Activated B cell treated with CpG ODN at 0.5 μM for 24 hours (primary cell): ENCODE measurements at regions not wholly inside any gene's neighbourhood (a gene's known extent, or its start where the extent isn't known, plus 50 kb on each side); places are given as distances from the start of the nearest gene placed in this dataset.
A peak's percentile ranks its signal among the peaks of the same experiment; 100 is the strongest.

Source experiments
- ATAC-seq: fragments of 200-7000 bp; cut with Tn5 transposase; one replicate; pipeline ENCODE4 v1.10.0; 2021; ENCODE audit warnings: low read depth, mild to moderate bottlenecking, moderate library complexity
- CTCF ChIA-PET: fragments of 350-600 bp; sonication (Branson Sonifier 250); formaldehyde crosslinking; loops from one replicate; lab custom pipeline; 2021; ENCODE audit warnings: antibody characterized with exemption; lab: Charles Lee
- POLR2A ChIA-PET: fragments of 350-600 bp; sonication (Branson Sonifier 250); formaldehyde crosslinking; loops from one replicate; lab custom pipeline; 2021; ENCODE audit warnings: antibody characterized with exemption; lab: Charles Lee
- DNase-seq: peaks from one replicate; pipeline ENCODE4 v3.0.0; 2022
- H3K27ac Mint-ChIP-seq: one replicate; pipeline ENCODE4 v1.8.0; 2020; ENCODE audit warnings: mixed read lengths
- H3K27me3 Mint-ChIP-seq: one replicate; pipeline ENCODE4 v1.8.0; 2021; ENCODE audit warnings: mixed read lengths
- H3K36me3 Mint-ChIP-seq: one replicate; pipeline ENCODE4 v1.8.0; 2021; ENCODE audit warnings: low read depth, mixed read lengths
- H3K4me1 Mint-ChIP-seq: one replicate; pipeline ENCODE4 v1.8.0; 2021; ENCODE audit warnings: mixed read lengths
- H3K4me3 Mint-ChIP-seq: one replicate; pipeline ENCODE4 v1.8.0; 2020; ENCODE audit warnings: mild to moderate bottlenecking, mixed read lengths
- H3K9me3 Mint-ChIP-seq: one replicate; pipeline ENCODE4 v1.8.0; 2020; ENCODE audit warnings: mixed read lengths
- intact Hi-C: fragments of 100-400 bp; cut with micrococcal nuclease; formaldehyde crosslinking; loops from one replicate; pipeline ENCODE4 v1.15.1; 2024
- TF ChIP-seq, protein P1 (sequence below): fragments of 200-600 bp; IDR thresholded peaks from one replicate; pipeline ENCODE4 v1.8.0; 2022; ENCODE audit warnings: antibody characterized with exemption, mild to moderate bottlenecking

DNA sequence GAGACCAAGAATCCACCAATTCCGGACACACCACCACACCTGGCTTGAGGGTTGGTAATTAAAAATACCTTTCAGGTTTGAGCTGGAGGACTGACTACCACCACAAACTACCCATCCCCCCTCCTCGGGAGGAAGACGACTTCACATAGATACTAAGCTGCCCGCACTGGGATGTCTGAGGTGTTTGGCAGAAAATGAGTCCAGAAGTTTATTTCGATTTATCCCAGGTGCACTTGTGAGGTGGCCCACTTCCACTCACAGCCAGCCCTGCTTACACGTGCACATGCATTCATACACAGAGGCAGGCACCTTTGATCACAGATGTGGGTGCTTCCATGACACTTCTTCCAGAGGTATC, 187.1 kb downstream of the ID4 start:
- Mint-ChIP-seq H3K36me3 (no peaks in the 10 kb centered on the region), H3K4me3 (peak overlapping the region; percentile 36), H3K9me3 (no peaks in the 10 kb centered on the region), H3K27ac (no peak overlapping the region), H3K27me3 (peaks cover 27% of the 10 kb centered on the region), H3K4me1 (peaks cover 14% of the 10 kb centered on the region)
- TF ChIP-seq, protein P1, sequence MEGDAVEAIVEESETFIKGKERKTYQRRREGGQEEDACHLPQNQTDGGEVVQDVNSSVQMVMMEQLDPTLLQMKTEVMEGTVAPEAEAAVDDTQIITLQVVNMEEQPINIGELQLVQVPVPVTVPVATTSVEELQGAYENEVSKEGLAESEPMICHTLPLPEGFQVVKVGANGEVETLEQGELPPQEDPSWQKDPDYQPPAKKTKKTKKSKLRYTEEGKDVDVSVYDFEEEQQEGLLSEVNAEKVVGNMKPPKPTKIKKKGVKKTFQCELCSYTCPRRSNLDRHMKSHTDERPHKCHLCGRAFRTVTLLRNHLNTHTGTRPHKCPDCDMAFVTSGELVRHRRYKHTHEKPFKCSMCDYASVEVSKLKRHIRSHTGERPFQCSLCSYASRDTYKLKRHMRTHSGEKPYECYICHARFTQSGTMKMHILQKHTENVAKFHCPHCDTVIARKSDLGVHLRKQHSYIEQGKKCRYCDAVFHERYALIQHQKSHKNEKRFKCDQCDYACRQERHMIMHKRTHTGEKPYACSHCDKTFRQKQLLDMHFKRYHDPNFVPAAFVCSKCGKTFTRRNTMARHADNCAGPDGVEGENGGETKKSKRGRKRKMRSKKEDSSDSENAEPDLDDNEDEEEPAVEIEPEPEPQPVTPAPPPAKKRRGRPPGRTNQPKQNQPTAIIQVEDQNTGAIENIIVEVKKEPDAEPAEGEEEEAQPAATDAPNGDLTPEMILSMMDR = no peak
- POLR2A ChIA-PET = no interaction called here
- intact Hi-C loops = no loop called here
- ATAC-seq (no peak), DNase-seq (no peak)
- CTCF ChIA-PET = no interaction called here

DNA sequence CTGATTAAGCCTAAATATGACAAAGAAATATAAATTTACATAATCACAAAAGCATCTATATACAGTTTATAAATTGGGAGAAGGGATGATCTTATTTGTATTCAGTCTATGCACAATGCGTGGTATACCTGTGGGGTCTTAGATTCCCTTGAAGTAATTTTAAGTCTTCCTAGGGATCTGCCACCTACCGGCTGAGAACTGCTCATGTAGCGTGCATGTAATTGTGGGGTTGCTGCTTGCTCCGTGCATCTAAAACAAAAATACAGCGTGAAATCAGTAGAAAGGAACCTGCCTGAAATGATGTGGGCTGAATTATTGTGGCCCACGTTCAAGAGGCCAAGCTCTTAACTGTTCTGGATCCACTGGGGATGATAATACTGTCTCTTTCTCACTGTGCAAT, 187.3 kb downstream of the MBOAT1 start:
- Mint-ChIP-seq H3K4me3 (no peak overlapping the region), H3K9me3 (no peaks in the 10 kb centered on the region), H3K4me1 (peaks cover 14% of the 10 kb centered on the region), H3K36me3 (no peaks in the 10 kb centered on the region), H3K27me3 (peaks cover 23% of the 10 kb centered on the region), H3K27ac (no peak overlapping the region)
- DNase-seq (no peak), ATAC-seq (no peak)
- intact Hi-C loops = no loop called here
- CTCF ChIA-PET = no interaction called here
- POLR2A ChIA-PET = no interaction called here
- TF ChIP-seq, protein P1 = no peak

DNA sequence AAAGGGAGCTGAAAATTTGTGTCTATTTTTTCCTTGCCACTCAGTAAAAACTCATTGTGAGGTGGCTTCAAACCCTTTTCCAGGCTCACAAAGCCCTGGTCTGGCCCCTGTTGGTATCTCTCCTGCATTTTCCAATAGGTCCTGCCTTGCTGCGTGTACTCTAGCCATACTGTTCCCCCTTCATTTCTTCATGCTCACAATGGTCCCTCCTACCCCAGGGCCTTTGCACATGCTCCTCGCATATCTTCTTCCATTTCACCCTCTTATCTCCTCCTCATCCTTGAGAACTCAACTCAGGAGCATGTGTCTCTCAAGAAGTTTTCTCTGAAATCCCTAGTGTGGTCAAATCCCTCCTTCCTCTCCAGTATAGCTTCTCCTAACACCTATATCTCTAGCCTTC, 186.6 kb downstream of the MBOAT1 start:
- Mint-ChIP-seq H3K4me1 (peaks cover 14% of the 10 kb centered on the region), H3K36me3 (no peaks in the 10 kb centered on the region), H3K4me3 (no peak overlapping the region), H3K9me3 (no peaks in the 10 kb centered on the region), H3K27me3 (peaks cover 23% of the 10 kb centered on the region), H3K27ac (no peak overlapping the region)
- CTCF ChIA-PET = no interaction called here
- TF ChIP-seq, protein P1 = no peak
- intact Hi-C loops = no loop called here
- POLR2A ChIA-PET = interaction anchor here (0.6 kb wide), 1 partner anchor 24 kb away, joined by 3 read pairs; no protein-coding TSS in a partner anchor
- ATAC-seq (no peak), DNase-seq (no peak)

DNA sequence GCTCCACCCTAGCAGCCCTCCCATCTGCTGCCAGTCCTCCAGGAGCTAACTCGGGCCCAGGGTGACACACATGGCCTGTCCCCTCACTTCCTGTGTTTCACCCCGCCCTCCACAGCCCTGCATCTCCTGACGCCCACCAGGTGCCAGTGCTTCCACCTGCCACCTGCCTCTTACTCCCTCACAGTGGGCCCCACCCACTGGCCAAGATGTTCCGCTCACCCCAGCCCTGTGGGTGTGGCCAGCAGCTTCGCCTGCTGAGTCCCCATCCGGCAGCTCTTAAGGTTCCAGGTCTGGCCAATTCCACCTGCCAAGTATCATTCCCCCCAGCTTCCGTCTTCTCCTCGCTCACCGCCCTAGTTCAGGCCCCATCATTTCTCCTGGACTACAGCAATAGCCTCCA, 184.1 kb downstream of the MBOAT1 start:
- intact Hi-C loops = no loop called here
- ChIA-PET POLR2A (no interaction called here), CTCF (no interaction called here)
- TF ChIP-seq, protein P1 = no peak
- Mint-ChIP-seq H3K36me3 (no peaks in the 10 kb centered on the region), H3K4me3 (no peak overlapping the region), H3K9me3 (no peaks in the 10 kb centered on the region), H3K27me3 (peaks cover 27% of the 10 kb centered on the region), H3K4me1 (peaks cover 14% of the 10 kb centered on the region), H3K27ac (no peak overlapping the region)
- no peak for ATAC-seq
- DNase-seq = no peak

DNA sequence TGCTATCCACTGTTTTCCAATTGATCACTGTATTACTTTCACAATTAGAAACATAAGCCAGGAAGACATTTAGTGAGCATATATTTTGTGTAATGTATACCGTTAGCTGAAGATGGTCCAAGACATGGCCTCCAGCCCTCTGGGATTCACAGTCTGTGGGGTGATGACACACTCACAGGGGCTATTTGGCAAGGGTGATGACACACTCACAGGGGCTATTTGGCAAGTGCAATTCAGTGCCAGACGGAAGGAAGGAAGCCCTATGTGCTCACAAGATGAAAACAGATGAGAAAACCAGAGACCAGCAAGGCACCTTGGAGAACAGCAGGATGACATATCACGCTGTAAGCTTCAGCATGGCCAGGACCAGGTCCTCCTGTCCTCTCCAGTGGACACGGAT, 183.7 kb downstream of the MBOAT1 start:
- TF ChIP-seq, protein P1 = no peak
- POLR2A ChIA-PET = no interaction called here
- no peaks in the 10 kb centered on the region for H3K36me3 Mint-ChIP-seq
- H3K4me3 Mint-ChIP-seq = no peak overlapping the region
- peaks cover 14% of the 10 kb centered on the region for H3K4me1 Mint-ChIP-seq
- H3K9me3 Mint-ChIP-seq = no peaks in the 10 kb centered on the region
- DNase-seq = no peak
- ATAC-seq = no peak
- peaks cover 27% of the 10 kb centered on the region for H3K27me3 Mint-ChIP-seq
- no peak overlapping the region for H3K27ac Mint-ChIP-seq
- intact Hi-C loops = no loop called here
- CTCF ChIA-PET = no interaction called here
